ENCODE measurements at regions not wholly inside any gene's neighbourhood (a gene's known extent, or its start where the extent isn't known, plus 50 kb on each side); places are given as distances from the start of the nearest gene placed in this dataset.

DNA sequence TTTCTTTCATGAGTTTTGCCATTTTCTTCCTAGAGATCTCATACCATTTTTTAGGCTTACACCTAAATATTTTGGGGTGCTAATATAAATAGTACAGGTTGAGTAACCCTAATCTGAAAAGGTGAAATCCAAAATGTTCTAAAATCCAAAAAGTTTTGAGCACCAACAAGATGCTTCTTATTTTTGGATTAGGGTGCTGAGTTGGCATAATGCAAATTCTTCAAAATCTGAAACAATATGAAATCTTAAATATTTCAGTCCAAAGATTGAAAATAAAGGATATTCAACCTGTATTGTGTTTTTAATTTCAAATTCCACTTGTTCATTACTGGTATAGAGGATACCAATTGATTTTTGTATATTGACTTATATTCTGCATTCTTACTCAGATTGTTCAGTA is 51.1 kb upstream of the KCNK2 start:
- H3K4me3 Mint-ChIP-seq (ENCODE audit: low read depth) = no peak overlapping the region
- TF ChIP-seq, protein P1, sequence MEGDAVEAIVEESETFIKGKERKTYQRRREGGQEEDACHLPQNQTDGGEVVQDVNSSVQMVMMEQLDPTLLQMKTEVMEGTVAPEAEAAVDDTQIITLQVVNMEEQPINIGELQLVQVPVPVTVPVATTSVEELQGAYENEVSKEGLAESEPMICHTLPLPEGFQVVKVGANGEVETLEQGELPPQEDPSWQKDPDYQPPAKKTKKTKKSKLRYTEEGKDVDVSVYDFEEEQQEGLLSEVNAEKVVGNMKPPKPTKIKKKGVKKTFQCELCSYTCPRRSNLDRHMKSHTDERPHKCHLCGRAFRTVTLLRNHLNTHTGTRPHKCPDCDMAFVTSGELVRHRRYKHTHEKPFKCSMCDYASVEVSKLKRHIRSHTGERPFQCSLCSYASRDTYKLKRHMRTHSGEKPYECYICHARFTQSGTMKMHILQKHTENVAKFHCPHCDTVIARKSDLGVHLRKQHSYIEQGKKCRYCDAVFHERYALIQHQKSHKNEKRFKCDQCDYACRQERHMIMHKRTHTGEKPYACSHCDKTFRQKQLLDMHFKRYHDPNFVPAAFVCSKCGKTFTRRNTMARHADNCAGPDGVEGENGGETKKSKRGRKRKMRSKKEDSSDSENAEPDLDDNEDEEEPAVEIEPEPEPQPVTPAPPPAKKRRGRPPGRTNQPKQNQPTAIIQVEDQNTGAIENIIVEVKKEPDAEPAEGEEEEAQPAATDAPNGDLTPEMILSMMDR (IDR thresholded peaks at IDR 0.05; ENCODE audit: unreplicated experiment) = no peak
- H3K4me1 Mint-ChIP-seq (ENCODE audit: low read depth) = no peaks in the 10 kb centered on the region

More for the DNA sequence above, 51.1 kb upstream of the KCNK2 start:
- H3K27ac Mint-ChIP-seq = no peak overlapping the region
- DNase-seq (ENCODE audit: low spot score, unreplicated experiment) = no peak
- H3K36me3 Mint-ChIP-seq (ENCODE audit: insufficient read depth) = no peaks in the 10 kb centered on the region
- no peaks in the 10 kb centered on the region for H3K9me3 Mint-ChIP-seq (ENCODE audit: low read depth)
- H3K27me3 Mint-ChIP-seq = peaks cover 8% of the 10 kb centered on the region

All from progenitor cell of endocrine pancreas (in vitro differentiated cells).